ENCODE measurements at regions not wholly inside any gene's neighbourhood (a gene's known extent, or its start where the extent isn't known, plus 50 kb on each side); places are given as distances from the start of the nearest gene placed in this dataset.
"Not testable (repeated sequence)": the region's sequence is repeated elsewhere in the genome, so short reads cannot be mapped to it uniquely, and the experiment has no call there.

DNA sequence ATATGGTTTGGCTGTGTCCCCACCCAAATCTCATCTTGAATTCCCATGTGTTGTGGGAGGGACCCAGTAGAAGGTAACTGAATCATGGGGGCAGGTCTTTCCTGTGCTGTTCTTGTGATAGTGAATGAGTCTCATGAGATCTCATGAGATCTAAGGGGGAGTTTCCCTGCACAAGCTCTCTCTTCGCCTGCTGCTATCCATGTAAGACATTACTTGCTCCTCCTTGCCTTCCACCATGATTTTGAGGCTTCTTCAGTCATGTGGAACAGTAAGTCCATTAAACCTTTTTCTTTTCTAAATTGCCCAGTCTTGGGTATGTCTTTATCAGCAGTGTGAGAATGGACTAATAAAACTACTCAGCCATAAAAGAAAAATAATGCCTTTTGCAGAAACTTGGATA lies 80.8 kb upstream of the SERPINE2 start:
- TF ChIP-seq CTCF, POLR2A (IDR thresholded peaks at IDR 0.05): not testable (repeated sequence)

All from lower leg skin (tissue), 3 donors.